ENCODE measurements at regions not wholly inside any gene's neighbourhood (a gene's known extent, or its start where the extent isn't known, plus 50 kb on each side); places are given as distances from the start of the nearest gene placed in this dataset.

- TF ChIP-seq, protein P1, sequence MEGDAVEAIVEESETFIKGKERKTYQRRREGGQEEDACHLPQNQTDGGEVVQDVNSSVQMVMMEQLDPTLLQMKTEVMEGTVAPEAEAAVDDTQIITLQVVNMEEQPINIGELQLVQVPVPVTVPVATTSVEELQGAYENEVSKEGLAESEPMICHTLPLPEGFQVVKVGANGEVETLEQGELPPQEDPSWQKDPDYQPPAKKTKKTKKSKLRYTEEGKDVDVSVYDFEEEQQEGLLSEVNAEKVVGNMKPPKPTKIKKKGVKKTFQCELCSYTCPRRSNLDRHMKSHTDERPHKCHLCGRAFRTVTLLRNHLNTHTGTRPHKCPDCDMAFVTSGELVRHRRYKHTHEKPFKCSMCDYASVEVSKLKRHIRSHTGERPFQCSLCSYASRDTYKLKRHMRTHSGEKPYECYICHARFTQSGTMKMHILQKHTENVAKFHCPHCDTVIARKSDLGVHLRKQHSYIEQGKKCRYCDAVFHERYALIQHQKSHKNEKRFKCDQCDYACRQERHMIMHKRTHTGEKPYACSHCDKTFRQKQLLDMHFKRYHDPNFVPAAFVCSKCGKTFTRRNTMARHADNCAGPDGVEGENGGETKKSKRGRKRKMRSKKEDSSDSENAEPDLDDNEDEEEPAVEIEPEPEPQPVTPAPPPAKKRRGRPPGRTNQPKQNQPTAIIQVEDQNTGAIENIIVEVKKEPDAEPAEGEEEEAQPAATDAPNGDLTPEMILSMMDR (IDR thresholded peaks at IDR 0.05), result no peak
- TF ChIP-seq POLR2A (IDR thresholded peaks at IDR 0.05), result no peak
Observed at GRCh38 chr7:11956991-11957390, 125.0 kb upstream of the THSD7A start.
